HL-60 (cell line): ENCODE measurements at regions not wholly inside any gene's neighbourhood (a gene's known extent, or its start where the extent isn't known, plus 50 kb on each side); places are given as distances from the start of the nearest gene placed in this dataset.
"Not testable (repeated sequence)": the region's sequence is repeated elsewhere in the genome, so short reads cannot be mapped to it uniquely, and the experiment has no call there.

ENCODE experiments used
- DNase-seq, 2 experiments: peaks; one replicate each; pipeline ENCODE4 v3.0.0-alpha.2; 2010 to 2020; ENCODE audit warnings: low read depth in 1 of 2, low spot score in 1 of 2
- H3K27ac ChIP-seq: fragments of 250-450 bp; sonication (Bioruptor Pico); replicated peaks from 2 replicates; pipeline ENCODE4 v1.5.1; 2020; ENCODE audit warnings: mild to moderate bottlenecking, moderate library complexity
- H3K27me3 ChIP-seq: fragments of 250-450 bp; sonication (Bioruptor Pico); 2 replicates; pipeline ENCODE4 v1.5.1; 2021; ENCODE audit warnings: mild to moderate bottlenecking, moderate library complexity; ENCODE audit not compliant: insufficient read depth, poor library complexity, severe bottlenecking
- H3K4me3 ChIP-seq: replicated peaks from 2 replicates; pipeline ENCODE4 v1.5.1; 2011; ENCODE audit warnings: mild to moderate bottlenecking, control low read depth, low read length; ENCODE audit not compliant: insufficient read depth
- CTCF ChIP-seq: IDR thresholded peaks from one replicate; pipeline ENCODE4 v1.5.1; 2011; ENCODE audit warnings: low read length, control low read depth, inconsistent platforms; ENCODE audit not compliant: insufficient read depth
- GABPA ChIP-seq: IDR thresholded peaks from 2 replicates; pipeline ENCODE4 v1.6.1; 2012; ENCODE audit warnings: low read depth
- POLR2AphosphoS5 ChIP-seq: IDR thresholded peaks from 2 replicates; pipeline ENCODE4 v1.6.1; 2012; ENCODE audit warnings: low read depth
- REST ChIP-seq: IDR thresholded peaks from 2 replicates; pipeline ENCODE4 v1.6.1; 2012; ENCODE audit warnings: low read depth; ENCODE audit not compliant: insufficient replicate concordance
- SPI1 ChIP-seq: IDR thresholded peaks from 2 replicates; pipeline ENCODE4 v1.6.1; 2012; ENCODE audit warnings: low read depth, mild to moderate bottlenecking, borderline replicate concordance

- H3K4me3 ChIP-seq = no peak overlapping the region
- no peak overlapping the region for H3K27ac ChIP-seq
- no peak for DNase-seq
- no peaks in the 10 kb centered on the region for H3K27me3 ChIP-seq
- TF ChIP-seq REST = no peak
- no peak for TF ChIP-seq CTCF
- no peak for TF ChIP-seq SPI1
- no peak for TF ChIP-seq POLR2AphosphoS5
- no peak for TF ChIP-seq GABPA
Observed at GRCh38 chr7:82578430-82578829, 134.9 kb upstream of the CACNA2D1 start.

DNA sequence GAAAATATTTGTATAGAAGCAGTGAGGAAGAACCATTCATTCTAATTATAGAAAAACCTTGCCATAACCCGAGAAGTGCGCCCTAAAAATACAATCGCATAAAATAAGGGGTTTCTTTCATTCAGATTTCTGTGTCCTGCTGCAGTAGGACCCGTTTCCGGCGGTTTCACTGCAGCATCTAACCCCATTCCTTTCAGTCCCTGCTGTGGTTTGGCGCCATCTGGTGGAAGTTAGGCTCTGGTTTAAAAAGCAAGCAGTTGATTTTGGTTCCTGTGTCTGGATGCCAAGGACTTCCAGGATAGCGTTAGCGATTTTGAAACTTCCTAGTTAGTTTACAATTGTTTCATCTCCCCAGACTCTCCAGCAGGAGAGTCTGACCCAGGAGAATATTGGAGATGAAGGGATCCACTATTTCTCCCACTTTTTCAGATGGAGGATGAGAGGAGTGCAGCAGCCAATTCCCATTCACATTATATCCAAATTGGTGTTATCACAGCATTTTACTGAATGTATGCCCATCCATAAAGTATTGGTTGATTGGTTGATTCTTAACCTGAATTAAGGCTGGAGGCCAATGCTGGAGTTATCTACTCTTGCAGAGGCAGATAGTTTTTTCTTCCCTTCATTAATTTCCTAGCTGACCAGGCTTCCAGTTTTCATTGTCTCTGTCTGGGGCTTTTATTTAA is 128.8 kb upstream of the CACNA2D1 start:
- Histone ChIP-seq H3K27me3 (peaks cover 5% of the 10 kb centered on the region), H3K27ac (no peak overlapping the region), H3K4me3 (no peak overlapping the region)
- TF ChIP-seq CTCF = peak; percentile 81
- no peak for TF ChIP-seq GABPA
- no peak for TF ChIP-seq POLR2AphosphoS5
- peak in 1 of 2 experiments; percentile 74 for DNase-seq

- H3K4me3 ChIP-seq, H3K27me3 ChIP-seq, DNase-seq, H3K27ac ChIP-seq: not testable (repeated sequence)
Observed at GRCh38 chr7:82571047-82571446, 127.5 kb upstream of the CACNA2D1 start.

DNA sequence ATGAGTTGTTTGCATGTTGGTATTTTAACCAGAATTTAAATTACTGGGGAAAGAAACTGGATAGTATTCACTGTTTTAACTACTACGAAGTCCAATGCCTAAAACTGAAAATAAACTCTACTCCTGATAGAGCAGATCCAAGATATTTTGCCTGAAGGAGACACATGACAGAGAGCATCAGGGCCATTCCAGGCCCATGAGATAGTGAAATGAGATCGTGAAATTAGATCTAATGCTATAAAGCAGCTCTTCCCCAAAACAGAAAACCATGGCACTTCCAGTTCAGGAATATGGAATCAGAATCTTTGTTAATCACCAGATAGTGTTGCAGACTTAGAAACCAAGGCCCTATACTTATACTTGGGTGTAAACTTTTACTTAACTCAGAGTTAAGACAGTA is 124.3 kb upstream of the CACNA2D1 start:
- Histone ChIP-seq H3K4me3 (no peak overlapping the region), H3K27ac (no peak overlapping the region), H3K27me3 (peaks cover 5% of the 10 kb centered on the region)
- no peak for DNase-seq
- TF ChIP-seq REST = no peak
- no peak for TF ChIP-seq CTCF
- no peak for TF ChIP-seq GABPA
- no peak for TF ChIP-seq SPI1
- no peak for TF ChIP-seq POLR2AphosphoS5
